ENCODE measurements at regions not wholly inside any gene's neighbourhood (a gene's known extent, or its start where the extent isn't known, plus 50 kb on each side); places are given as distances from the start of the nearest gene placed in this dataset.
"Not testable (repeated sequence)": the region's sequence is repeated elsewhere in the genome, so short reads cannot be mapped to it uniquely, and the experiment has no call there.

DNA sequence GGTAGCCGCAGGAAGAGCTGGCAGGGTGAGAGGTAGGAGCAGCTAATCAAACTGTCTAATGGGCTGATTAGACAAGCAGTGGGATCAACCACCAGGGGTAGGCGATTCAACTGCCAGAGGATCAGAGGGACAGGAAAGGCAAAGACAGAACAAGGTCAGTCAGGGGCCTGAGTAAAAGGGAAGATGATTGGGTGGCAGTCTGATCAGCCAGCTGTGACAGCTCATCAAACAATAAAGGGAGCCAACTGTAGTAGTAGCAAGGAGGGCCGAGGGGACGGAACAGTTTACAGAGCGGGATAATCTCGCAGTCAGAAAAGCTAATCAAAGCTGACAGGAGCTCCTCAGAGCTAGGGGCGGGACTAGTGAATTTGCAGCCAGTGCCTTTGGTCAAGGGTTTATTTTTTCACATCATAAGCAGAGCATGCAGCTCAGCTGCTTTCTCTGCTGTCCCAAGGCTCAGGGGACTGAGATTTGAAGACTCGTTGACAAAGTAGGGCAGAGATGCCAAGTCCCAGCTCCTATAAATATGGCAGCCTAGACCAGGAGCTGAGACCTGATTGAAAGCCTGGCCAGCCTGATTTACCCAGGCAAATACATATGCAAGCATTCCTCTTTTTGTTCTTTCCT lies 418.2 kb downstream of the GABRG2 start:
- DNase-seq (ENCODE audit: low spot score): no peak

DNA sequence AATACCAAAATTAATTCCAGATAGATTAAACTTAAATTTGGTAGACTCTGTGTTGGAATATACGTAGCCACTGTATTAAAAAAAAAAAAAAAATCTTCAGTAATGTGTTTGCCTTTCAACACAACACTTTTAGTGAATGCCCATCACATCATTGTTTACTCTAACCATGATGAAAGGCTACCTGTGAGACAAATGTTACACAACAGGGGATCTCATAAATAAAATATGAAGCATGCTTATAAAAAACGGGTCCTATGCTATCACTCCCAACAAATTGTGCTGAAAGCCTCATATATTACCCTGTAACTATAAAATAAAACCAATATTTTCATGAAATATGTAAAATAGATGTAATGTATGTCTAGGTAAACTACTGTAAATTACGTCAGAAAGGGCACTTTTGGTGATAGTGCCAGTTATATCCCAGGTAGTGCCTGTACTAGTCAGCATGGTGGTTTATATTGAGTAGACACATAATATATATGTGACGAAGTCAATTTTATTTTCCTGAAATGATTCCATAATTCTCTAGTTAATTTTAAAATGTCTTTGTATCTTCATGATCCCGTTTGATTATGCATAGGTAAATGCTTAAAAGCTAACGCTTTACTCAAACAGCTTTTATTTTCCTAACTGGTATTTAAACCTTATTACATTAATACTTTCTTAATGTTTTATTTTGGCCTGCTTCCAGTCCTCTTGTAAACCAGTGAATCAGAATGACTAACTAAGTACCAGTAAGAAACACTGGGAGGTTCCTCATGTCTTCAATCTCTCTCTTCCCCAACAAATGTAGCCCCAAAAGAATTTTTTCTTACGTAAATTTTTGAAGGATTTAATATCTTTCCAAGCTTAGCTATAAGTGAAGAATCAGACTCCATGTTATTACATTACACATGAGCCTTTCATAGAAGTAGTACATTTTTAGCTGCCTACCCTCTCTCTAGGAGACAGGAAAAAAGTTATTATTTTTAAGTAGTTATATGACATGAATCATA lies 420.3 kb downstream of the GABRG2 start:
- no peak for DNase-seq (ENCODE audit: low spot score)

DNA sequence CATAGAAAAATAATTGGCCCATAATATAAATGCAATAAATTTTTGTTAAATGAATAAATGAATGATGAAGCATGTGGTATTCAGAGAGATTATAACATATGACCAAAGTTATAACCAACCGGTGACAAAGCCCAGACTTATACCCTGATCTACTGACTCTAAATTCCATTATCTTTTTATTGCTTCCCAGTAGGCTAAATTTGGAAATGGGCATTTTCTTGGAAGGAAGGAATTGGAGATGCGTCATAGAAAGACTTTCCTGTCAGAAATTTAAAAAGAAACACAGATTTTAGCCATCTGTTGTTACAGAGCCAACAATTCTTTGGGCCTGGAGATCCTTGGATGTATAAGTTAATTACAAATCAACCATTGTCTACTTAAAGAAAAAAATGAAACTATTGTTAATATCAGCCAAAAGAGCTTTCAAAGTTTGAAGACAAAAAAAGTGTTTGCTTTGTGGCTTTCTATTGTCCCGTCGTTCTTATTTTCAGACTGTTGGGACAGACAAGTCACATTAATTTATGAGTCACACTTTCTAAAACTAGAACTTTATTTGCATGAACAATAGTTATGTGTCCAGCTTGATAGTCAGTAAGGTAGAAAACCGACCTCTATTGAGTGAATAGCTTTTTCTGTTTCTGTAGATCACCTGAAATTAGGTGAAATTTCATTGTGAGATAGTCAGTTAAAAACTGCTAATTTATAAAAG lies 428.7 kb downstream of the GABRG2 start:
- no peak for DNase-seq (ENCODE audit: low spot score)

DNA sequence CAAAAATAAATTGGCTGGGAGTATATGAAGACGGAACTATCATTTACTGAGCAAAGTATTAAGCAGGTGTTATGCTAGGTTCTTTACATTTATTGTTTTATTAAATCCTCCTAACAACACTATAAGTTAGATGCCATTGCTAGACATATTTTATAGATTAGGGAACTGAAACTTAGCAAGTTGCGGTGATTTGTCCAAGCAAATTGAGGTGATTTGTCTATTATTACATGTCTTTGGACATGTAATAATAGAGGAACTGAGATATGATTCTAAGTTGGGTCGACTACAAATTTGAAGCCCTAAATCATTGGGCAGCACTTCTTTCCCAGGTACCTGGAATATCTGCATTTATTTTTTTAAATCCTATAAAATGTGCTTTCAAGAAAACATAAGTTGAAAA lies 429.9 kb downstream of the GABRG2 start:
- no peak for DNase-seq (ENCODE audit: low spot score)

DNA sequence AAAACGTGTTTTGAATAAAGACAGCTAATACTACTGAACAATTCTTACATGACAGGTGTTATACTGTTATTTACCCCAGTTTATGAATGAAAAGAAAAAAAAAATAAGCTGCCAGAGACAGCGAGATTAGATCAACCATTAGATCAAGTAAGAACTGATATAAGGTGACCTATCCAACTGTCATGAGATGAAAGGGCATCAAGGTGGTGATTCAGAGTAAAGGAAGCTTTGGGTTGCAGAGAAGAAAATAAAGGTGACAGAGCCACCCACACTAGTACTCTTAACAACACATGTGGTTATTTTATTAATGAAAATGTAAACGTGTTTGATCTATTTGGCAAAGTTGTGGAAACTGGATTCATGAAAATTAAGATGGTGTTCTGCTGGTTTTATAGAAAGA lies 435.2 kb downstream of the GABRG2 start:
- DNase-seq (ENCODE audit: low spot score): no peak

DNA sequence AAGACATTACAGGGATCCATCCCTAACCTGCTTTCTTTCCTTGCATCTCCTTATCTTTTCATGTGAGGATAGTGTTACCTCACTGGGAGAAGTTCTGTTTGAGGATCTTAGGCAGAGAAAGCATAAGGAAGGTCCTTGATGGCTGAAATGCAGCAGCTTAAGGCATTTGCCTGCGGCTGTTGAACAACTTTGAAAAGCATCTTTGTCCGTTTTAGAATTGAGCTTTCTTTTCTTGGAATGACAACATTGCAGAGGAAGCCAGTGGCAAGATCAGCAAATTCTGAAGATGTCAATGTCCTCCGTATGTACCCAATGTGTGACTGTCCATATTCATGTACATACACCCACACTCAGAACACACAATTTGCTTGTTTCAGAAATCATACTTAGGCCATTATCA lies 436.2 kb downstream of the GABRG2 start:
- no peak for DNase-seq (ENCODE audit: low spot score)

DNA sequence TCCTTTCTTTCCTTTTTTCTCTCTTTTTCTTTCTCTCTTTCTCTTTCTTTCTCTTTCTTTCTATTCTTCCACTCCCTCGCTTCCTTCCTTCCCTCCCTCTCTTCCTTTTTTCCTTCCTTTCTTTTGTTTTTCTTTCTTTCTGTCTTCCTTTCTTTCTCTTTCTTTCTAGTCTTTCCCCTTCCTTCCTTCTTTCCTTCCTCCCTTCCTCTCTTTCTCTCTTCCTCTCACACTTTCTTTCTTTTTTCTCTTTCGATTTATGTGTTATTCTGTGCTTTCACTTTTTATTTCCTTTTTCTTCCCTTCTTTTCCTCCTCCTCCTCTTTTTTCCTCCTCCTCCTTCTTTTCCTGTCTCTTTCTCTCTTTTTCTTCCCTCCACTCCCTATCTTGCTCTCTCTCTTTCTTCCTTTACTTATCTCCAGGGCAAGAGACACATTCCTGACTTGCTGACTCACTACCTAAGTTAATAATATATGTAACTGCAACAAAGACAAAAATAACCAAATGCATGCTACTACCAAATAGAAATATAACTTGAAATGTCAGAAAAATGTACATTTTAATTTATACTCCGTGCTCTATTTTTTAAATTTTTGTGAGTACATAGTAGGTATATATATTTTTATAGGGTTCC lies 445.5 kb downstream of the GABRG2 start:
- DNase-seq (ENCODE audit: low spot score): no peak

DNA sequence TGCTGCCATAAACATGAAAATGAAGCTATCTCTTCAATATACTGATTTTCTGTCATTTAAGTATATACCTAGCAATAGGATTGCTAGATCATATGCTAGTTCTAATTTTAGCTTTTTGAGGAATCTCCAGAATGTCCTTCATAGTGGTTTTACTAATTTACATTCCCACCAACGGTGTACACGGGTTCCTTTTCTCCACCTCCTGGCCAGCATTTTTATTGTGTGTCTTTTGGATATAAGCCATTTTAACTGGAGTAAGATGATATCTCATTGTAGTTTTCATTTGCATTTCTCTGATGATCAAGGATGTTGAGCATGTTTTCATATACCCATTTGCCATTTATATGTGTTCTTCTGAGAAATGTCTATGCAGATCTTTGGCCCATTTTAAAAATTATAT lies 446.5 kb downstream of the GABRG2 start:
- DNase-seq (ENCODE audit: low spot score): no peak

DNA sequence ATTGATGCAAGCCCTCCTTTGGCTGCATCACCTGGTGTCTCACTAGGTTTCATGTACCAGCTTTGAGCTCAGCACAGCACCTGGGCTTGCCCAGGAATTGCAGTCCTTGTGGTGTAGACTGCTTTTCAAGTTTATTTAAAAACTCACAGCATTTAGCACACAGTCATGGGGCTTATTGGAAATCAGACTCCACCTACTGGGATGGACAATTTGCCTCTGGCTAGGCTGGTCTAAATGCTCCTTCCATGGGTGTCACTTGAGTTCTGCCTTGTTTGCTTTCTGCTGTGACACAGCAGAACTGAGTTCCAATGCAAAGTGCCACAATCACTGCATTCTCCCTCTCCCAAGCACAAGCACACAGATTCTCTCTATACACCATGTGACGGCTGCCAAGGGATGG lies 453.3 kb downstream of the GABRG2 start:
- DNase-seq (ENCODE audit: low spot score): no peak

DNA sequence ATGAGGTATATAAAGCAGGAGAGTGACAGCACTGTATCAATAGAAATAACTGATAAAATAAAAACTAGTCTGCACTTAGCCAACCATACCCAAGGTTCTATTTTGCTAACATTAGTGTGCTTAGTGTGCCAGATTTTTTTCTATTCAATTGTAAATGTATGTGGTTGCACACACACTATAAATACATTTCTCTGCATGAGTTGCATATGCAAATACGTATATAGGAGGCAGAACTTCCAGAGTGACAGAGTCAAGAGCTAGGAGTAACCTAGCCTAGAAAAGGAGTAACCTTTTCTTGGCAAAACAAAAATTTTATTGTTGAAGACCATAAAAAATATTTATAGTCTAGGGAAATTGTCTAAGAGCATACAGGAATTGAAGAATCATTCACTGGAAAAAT lies 461.6 kb downstream of the GABRG2 start:
- no peak for DNase-seq (ENCODE audit: low spot score)

DNA sequence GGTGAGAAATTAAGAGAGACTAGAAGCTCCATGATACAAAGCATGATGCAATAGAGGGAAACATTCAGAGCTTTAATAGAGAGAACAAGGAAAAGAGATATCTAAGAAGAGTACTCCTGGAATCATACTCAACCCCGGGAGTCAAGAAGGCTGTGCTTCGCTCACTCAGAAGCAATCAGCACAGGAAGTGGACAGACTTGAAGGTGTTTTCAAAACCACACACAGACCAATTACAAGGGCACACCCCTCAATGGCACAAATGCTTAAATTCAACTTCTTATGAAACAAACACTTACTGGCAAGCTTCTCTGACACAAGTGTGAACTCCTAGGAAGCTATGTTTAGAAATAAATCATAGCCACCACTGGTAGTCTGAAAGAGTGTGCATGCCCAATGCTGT lies 462.3 kb downstream of the GABRG2 start:
- DNase-seq (ENCODE audit: low spot score): no peak

DNA sequence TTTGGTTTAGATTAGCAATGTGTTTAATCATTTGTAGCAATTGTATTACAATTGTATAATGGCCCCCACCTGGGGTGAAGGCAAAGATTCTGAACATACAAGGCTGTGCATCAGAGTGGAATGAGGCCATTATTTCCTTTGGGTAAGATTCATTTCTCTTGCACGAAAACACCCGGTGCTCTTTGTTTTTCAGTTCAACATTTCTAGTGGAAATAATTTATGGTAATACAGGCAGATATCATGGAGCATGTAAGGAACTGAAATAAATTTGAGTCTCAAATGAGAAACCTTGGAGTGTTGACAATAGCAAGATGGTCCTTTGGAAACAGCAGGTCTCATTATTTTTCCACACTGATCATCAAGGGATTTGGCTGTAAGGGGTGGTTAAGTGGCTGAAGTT lies 475.9 kb downstream of the GABRG2 start:
- DNase-seq (ENCODE audit: low spot score): no peak

DNA sequence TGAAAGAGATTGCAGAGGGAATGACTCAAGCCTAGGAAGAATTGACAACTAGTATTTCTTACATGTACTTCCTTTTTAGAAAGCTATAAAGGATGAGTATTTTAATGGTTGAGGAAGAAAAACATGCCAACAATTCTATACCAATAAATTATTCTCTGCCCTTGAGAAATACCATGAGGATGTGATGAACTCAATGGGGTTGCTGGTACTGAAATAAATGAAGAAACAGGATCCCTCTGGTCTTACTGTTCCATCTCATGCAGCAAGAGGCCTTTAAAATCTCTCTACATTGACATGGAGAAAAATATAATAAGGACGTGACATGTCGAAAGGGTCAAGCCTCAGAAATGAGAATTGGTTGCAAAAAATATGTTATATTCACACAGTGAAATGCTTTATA lies 477.3 kb downstream of the GABRG2 start:
- no peak for DNase-seq (ENCODE audit: low spot score)

DNA sequence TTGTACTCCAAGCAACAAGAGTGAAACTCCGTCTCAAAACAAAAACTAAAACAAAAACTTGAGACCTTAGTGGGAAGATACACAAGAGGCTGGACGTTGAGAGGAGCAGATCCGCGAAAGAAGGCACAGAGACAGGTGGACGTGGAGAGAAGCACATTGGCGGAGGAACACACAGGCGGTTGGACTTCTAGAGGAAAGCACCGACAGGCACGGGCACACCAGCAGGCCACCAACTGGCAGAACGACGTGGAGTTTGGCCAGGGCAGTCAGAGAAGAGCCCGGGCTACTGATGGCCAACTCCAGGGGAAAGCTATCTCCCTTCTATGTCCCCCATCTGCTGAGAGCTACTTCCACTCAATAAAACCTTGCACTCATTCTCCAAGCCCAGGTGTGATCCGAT lies 482.7 kb downstream of the GABRG2 start:
- no peak for DNase-seq (ENCODE audit: low spot score)

DNA sequence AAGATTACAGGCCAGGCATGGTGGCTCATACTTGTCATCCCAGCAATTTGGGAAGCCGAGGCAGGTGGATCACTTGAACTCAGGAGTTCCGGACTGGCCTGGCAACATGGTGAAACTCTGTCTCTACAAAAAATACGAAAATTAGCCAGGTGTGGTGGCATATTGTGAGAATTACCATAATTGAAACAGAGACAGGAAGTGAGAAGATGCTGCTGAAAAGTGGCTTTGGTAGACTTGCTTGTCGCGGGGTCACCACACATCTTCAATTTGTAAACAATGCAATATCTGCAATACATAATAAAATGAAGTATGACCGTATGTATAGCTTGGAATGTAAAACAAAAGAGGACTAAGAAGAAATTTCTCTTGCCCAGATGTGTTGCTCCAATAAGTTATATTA lies 490.5 kb downstream of the GABRG2 start:
- no peak for DNase-seq (ENCODE audit: low spot score)

DNA sequence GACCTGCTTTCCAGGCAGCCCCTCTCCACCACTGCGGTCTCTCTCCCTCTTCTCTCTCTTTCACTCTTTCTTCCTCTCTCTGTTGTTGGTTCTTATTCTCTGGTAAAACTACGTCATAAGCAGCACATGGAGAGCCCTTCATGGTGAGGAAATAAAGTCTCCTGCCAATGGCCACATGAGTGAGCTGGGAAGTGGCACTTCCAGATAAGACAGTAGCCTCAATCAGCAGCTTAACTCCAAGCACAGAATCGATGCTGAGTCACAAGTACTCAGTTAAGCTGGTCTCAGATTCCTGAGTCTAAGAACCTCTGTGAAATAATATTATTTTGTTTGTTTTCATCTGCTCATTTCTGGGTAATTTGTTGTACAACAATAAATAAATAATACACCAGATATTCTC lies 500.1 kb downstream of the GABRG2 start:
- DNase-seq (ENCODE audit: low spot score): no peak

DNA sequence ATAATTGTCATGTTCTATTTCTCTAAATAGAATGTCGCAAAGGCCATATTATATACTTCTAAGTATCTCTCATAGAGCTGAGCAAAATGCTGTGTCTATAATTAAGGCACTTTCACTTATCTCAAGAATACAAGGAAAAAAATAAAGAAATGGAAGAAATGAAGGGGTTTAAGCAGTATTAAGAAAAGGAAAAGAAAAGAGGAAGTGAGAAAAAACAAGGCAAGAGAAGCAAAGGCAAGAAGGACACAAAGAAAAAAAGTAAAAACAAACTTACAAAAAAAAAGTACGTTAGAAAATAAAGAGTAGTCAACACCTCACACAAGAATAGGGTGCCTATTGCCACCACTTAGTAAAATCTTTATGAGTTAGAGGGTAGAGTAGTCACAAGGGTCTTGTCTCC lies 506.2 kb downstream of the GABRG2 start:
- DNase-seq (ENCODE audit: low spot score): no peak

DNA sequence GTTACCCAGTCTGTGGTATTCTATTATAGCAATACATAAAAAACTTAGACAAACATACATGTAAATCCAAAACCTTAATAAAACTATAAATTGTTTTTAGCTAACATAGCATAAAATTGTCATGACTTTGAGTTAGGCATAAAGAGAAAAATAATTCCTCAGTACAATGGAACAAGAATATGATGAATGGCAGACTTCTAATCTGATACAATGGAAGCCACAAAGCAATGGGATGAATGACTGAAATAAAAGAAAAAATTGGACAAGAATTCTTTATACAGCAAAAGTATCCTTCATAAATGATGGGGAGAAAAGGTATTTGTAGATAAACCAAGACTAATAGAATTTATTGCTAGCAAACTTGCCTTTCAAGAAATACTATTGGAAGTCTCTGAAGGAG lies 524.2 kb downstream of the GABRG2 start:
- no peak for DNase-seq (ENCODE audit: low spot score)

DNA sequence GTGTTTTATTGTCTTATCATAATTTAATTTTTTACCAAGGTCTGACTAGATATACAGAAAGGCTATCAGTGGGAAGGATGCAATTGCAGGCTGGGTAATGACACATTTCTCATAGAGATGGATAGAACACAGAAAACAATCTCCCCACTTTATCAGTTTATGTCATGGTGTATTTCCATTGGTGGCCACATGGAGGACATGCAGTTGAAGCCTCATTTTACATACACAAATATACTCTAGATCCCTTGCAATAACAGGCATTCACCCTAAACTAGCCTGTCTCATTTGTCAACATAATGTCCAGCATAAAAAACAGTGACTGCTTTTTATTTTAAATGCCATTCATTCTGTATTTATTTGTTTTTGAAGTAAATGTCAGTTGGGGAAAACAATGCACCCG lies 526.3 kb downstream of the GABRG2 start:
- no peak for DNase-seq (ENCODE audit: low spot score)

DNA sequence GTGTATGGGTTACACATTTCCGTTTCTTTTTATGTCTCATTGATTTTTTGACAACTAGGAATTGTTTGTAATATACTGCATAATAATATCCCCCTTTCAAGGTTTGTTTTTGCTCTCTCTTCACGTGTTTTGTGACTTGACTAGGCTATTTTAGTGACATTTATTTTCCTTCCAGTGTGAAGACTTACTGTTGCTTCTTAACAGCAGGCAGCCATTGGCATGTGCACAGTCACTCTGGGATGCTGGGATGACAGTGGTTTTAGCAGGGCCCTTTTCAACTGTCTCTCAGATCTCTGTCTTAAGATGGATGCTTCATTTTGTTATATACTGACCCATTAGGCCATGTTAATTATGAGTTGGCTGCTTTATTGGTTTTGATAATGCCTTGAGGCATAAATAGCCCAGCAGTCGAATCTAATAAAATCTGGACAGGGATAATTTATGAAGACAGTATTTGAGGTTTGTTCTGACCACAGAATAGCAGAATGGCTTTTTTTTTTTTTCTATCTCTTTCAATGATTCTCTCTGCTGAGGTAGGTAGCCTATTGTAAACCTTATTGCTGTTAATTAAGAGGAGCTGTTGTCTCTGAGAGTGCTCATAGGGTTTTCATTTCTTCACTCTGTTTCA lies 536.0 kb downstream of the GABRG2 start:
- DNase-seq (ENCODE audit: low spot score): no peak

DNA sequence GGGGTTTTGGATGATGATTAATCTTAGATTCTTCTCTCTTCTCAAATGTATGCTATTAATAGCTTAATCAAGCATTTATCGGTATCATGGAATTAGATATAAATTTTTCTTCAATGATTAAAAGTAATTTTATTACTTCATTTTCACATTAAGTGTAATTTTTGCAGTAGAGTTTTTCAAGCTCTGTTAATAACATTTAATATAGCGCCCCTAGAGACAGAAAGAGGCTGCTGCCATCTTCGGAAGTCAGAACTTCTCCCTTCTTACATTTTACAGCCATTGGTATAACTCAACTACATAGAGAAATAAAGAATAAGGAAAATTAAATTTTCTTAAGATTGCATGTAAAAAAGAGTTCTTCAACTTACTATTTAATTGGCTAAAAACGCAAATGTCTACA lies 540.3 kb downstream of the GABRG2 start:
- no peak for DNase-seq (ENCODE audit: low spot score)

DNA sequence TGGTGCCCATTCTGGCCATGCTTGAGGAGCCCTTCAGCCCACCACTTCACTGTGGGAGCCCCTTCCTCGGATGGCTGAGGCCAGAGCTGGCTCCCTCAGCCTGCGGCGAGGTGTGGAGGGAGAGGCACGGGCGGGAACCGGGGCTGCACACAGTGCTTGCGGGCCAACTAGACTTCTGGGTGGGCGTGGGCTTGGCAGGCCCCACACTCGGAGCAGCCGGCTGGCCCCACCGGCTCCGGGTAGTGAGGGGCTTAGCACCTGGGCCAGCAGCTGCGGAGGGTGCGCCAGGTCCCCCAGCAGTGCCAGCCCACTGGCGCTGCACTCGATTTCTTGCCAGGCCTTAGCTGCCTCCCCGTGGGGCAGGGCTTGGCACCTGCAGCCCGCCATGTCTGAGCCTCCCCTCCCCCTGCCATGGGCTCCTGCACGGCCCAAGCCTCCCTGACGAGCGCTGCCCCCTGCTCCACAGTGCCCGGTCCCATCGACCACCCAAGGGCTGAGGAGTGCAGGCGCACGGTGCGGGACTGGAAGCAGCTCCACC lies 554.2 kb downstream of the GABRG2 start:
- not testable (repeated sequence) for DNase-seq (ENCODE audit: low spot score)
